ENCODE measurements at regions not wholly inside any gene's neighbourhood (a gene's known extent, or its start where the extent isn't known, plus 50 kb on each side); places are given as distances from the start of the nearest gene placed in this dataset.

- no peak for TF ChIP-seq CTCF (conservative IDR thresholded peaks at IDR 0.05; ENCODE audit: low read length)
- no peak for TF ChIP-seq EZH2phosphoT487 (IDR thresholded peaks at IDR 0.05; ENCODE audit: borderline replicate concordance, low read depth, low read length)
Measured at GRCh38 chr4:33437406-33437805, 2717.2 kb downstream of the PCDH7 start.
